Stimulated activated CD8-positive, alpha-beta memory T cell treated with anti-CD3 and anti-CD28 coated beads, Interleukin-15, amount 100 ng/mL, for 24 hours (primary cell): ENCODE measurements at regions not wholly inside any gene's neighbourhood (a gene's known extent, or its start where the extent isn't known, plus 50 kb on each side); places are given as distances from the start of the nearest gene placed in this dataset.

ENCODE experiments used
- DNase-seq: peaks from one replicate; pipeline ENCODE4 v3.0.0-alpha.2; 2020; ENCODE audit warnings: low read depth

DNA sequence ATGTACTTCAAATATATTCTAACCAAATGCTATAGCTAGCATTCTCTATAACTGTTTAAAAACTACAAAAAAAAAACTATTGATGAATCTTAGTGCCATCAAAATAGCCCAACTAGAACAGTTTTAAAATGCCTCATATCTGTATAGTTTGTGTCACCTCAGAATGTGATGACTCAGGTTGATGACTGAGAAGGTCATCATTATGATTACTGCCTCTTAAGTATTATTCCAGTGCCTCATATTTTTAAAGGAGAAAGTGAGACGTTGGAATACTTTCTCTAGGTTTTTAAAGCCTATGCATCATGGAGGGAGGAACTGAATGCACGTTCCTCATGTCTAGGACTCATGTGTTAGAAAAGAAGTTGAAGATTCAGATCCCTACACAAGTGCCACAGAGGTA lies 88.2 kb downstream of the TMA16 start:
- no peak for DNase-seq

DNA sequence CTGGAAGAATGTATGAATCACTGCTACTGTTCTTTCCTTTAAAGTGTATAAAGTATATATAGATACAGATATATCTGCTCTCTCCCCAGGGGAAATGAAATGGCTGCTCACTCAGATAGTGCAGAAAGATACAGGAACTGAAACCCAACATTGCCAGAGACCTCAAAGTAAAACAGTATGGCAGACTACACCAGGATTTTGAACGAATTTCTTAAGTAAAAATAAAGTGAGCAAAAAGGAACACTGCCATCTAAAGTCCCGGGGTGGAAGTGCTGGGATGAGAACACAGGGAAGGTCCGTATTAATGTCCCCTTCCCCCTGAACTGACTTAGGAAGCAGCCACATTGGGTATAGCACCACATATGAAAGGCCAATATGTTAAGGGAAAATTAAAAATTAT lies 93.4 kb downstream of the TMA16 start:
- DNase-seq = no peak

DNA sequence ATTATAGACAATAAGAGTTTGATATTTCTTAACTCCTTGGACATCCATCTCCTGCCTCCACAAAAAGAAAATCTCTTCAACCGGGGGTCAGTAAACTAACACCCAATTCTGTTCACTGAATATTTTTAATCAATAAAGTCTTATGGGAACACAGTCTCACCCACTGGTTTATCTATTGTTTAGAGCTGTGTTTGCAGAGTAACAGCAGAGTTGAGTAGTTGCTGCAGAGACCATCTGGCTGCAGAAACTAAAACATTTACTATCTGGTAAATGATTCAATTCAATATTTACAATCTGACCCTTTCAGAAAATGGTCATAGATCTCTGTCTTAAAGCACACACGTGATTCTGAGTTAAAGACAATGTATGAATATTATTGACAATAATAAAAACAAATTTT lies 94.0 kb downstream of the TMA16 start:
- DNase-seq = no peak

DNA sequence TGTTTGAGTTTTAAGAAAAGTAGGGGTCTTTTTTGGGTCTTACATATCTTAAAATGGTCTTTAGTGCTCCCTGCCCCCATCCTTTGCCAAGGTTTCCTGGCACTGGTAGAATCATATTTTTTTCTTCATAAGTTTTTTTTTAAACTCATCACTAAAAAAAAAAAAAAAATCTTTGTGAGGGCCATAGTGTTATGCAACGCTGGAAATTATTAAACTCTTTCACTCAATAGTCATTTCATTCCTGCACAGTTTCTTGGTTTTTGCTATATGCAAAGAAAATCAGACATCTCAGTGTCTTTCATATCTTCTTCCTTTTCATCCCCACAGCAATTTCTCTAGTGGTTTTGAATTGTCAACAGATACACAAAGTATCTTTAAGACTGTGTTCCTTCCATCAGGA lies 95.6 kb downstream of the TMA16 start:
- DNase-seq = no peak

DNA sequence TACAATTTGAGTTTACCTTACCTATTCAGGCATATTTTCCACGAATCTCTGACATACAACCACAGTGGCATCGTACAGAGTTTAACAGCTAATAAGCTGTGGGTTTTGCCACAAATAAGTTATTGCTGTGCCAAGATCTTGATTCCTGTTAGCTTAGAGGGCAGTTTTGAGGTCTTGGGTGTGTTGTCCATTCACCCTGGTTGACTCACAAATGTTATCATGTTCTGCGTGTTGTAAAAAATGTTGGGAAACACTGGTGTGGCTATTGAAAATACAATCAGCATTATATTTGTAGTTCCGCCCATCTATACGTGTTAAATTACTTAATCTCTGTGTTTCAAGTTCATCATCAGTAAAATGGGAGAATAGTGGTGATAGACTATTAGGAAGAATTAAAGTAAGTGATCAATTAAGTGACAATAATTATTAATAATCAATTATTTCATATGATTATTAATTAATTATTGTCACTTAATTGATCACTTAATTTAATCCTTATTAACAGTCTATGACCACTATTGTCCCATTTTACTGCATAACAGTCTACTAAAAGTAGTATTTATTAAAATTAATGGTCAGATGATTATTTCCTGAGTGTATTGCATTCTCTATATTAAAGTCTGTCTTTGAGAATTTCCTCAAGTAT lies 96.3 kb downstream of the TMA16 start:
- DNase-seq = no peak

DNA sequence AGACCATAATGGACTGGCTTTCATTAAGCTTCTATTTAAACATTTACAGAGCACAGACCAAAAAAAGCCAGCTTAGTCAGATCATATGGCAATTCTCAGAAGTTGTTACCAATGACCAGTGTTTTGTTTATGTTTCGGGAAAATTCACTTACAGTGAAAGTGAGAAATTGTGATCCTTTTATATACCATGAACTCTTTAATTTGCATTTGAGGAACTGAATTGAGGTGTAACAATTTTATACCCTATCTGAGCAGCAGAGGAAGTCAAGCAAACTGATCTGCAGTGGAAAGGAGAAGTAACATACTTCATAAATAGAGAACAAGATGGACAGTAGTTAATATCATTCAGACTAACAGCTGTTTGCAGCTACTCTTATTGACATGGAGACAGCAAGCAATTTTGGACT lies 97.1 kb downstream of the TMA16 start:
- no peak for DNase-seq

DNA sequence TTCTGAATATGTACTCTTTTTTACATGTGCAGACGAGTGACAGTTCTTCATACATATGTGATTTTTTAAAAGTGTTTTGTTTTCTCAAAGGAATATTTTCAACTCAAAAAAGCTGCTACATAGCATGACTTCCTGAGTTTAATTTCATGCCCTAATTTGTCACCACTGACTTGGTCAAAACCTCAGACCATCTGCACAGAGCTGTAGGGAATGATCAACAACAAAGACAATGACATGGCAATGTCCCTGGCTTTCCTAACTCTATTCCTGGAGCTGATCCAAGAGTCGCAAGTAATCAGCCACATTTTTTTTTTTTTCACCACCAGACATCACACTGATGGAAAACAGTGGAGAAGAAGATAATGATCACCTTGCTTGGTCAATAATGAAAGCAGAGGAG lies 97.7 kb downstream of the TMA16 start:
- no peak for DNase-seq

DNA sequence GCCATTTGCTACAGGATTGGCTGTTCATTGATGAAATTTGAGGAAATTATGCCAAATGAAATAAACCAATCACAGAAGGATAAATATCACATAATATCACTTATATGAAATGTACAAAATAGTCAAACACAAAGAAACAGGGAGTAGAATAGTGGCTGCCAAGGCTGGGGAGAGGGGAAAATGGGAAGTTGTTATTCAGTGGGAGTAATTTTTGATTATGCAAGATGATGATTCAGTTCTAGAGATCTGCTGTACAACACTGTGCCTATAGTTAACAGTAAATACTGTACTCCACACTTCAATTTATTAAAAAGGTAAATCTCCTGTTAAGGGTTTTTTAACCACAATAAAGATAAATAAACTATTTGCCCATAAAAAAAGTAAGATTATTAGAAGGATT lies 101.1 kb downstream of the TMA16 start:
- DNase-seq = no peak

DNA sequence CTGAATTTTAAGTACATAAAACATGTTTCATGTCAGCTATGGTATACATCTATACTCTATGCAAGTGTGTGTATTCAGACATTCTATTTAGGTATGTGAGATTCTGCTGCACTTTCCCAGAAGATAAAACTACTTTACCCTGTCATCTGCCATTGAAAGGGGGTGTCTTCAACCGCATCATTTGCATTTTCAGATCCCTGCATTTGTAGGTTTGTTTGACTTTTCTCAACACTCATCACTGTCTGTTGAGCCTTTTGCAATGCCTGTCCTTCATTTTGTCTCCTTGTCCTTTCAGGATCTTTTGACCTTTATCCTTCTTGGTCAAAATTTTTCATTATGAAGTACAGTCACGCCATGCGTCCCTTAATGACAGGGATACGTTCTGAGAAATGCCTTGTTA lies 103.5 kb downstream of the TMA16 start:
- DNase-seq = no peak

DNA sequence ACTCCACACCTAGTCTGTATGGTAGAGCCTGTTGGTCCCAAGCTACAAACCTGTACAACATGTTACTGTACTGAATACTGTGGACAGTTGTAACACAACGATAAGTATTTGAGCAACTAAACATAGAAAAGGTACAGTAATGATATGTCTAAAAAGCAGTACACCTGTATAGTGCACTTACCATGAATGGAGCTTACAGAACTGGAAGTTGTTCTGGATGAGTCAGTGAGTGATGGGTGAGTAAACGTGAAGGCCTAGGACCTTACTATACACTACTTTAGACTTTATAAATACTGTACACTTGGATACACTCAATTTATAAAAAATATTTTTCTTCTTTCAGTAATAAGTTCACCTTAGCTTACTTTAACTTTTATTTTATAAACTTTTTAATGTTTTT lies 104.0 kb downstream of the TMA16 start:
- DNase-seq = no peak

DNA sequence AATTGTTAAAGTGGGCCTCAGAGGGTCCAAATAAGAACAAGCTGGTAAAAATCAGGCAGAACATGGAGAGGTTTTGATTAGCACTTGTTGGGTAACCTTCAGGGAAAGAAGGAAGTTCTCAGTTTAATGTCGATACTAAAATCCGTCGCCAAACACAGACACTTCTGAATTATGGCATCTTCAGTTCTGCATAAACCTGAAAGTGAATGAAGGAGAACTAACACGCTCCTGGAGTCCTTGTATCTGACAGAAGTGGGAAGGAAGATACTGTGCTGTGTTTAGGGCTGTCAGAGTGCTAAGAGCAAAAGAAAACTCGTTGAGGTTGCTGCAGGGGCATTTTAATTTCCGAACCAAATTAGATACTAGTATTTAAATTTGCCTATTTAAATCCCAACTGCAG lies 106.2 kb downstream of the TMA16 start:
- no peak for DNase-seq

DNA sequence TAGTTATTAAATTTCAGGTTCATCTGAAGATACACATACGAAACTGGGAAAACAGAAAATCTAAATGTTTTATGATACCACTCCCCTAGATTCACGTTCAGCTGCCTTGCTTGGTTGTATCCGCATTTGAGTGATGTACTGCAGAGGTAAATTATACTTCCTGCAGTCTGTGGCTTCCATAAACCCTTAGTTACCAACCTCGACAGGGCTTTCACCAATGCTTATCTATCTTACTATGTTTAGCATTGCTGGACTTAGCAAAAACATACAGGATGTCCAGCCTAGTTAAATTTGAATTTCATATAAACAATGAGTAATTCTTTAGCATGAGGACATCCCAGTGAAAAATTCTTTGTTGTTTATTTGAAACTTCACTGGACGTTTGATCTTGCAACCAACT lies 108.8 kb downstream of the TMA16 start:
- DNase-seq = no peak

DNA sequence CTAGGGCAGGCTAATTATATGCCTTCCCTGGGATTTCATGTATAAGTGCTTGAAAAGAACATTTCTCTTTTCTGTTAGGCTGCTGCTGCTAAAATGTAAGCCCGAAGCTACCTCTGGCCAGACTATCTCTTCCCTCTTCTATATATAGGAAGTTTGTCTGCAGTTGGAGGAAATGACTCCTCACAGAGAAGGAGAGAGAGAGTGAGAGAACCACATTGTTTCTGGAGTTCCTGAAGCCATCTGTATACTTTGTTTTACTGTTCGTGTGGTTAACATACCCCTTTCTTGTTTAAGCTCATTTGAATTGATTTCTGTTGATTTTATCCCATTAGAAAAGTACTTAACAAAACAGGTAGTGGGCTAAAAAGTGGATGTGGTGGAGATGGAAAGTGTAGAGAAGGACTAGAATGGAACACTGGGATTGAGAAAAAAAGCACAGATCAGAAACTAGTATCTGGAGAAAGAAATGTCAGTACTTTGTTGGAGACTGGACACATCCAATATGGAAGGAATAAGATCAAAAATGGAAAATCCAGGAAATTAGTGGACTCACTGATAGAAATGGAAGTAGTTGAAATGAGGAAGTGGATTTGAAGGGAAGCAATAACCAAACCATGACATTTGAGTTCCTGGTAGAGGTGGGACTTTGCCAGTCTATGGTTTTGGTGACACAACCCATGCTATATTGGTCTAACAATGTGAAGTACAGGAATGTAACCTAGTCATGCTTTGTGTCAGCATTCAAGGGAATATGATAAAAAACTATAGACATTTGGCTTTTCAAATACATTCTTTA lies 112.6 kb downstream of the TMA16 start:
- no peak for DNase-seq

DNA sequence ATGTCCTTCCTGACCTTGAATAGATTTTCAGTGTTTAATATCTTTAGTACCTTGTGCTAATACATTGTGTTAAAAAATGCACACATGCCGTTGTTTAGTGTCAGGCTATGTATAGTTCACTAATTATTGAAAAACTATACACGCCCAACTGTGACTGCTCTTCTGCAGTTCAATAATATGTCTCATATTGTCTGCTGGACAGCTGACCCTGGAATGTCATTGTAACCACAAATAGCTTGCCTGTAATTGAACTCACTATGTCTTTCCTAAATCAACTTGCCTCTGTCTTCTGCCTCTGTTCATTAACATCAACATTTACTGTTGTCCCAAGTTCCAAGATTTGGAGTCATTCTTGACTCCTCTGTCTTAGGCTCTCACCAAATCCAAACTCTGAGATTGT lies 114.5 kb downstream of the TMA16 start:
- DNase-seq = no peak

DNA sequence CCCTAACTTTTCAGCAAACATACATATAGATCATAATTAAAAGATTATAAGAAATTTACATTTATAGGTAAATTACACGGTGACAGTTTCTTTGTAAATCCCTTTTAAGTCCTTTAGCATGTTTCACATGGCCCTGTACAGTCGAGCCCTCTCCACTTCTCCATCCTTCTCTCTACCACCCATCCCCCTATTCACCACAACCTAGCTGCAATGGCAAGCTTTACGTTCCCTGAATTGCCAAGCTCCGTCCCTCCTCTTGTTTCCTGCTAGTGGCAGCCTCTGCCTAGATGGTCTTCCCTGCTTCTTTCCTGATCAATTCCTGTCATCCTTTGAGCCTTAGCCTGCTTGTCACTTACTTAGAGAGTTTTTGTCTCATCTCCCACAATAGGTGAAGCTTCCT lies 116.2 kb downstream of the TMA16 start:
- no peak for DNase-seq

DNA sequence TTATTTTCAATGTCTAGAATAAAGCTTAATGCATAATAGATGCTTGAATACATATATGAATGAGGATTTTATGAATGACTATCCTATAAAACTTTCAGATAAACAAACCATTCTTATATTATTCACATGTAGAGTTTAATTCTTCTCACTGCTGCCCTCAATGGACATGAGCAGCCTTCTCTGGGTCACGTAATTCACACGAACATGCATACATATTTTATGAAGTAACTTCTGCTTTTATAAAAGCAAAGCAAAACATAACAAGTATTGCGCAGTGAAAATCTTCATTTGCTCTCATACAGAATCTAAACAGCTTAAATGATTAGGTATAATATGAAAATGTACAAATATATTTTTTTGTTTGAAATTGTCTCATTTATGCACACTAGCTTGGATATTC lies 116.7 kb downstream of the TMA16 start:
- DNase-seq = no peak

DNA sequence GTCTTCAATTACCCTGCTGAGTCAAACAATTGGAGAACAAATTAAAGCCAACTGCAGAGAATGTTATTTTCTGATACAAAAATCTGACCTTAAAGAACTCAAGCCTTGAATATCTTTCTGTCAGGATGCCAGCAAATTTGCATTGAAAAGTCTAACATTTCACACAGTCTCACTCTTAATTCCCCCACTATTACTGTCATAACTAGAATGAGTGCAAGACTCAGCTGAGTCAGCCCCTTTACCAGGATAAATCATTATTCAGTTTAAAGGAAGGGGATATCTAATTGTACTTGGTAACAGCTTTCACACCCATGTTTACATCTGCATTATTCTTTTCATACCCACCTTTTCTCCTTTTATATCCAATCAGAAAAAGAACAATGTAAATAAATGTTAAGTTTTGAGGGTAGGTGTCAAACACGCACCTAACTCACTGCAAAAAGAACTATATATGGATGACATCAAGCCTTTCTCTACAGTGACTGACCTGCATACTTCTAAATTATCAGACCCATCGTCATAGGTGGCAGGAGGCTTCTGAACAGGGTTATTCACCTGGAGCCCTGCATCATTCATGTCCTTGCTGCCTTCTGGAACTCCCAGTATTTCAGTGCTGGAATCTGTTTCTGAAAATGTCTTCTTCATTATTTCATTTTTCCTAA lies 117.4 kb downstream of the TMA16 start:
- no peak for DNase-seq

DNA sequence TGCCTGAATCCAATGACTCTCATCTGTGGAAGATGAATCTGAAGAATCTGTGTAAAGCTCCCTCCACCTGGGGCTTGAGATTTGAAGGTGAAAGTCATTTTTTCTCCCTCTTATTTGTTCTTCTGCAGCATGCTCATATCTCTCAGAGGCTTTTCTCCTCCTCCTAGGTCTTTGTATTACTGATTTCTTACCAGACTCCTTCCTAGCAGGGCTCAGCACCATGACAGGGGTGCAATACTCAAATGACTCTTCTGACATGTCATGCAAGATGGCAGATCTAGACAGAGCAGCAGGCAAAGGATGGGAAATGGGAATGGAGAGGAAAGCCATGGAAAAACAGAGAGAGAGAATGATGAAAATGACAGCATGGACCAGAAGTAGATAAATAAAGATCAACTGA lies 118.3 kb downstream of the TMA16 start:
- no peak for DNase-seq

DNA sequence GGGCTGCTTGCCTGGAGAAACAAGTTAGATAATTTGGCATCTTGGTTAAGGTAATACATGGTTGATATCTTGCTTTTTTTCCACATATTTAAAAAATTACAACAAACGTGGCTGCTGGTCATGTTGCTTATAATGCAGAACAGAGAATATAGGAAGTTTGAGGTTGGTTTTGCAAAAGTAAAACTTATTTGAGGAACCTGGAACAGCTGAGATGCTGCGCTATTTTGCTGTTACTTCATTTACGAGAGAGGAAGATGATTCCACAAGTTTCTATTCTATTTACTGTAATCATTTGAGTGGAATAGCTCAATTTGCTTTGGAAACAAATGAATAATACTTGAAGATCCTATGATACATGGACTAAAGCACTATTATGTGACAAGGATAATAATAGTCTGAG lies 118.9 kb downstream of the TMA16 start:
- DNase-seq = no peak

DNA sequence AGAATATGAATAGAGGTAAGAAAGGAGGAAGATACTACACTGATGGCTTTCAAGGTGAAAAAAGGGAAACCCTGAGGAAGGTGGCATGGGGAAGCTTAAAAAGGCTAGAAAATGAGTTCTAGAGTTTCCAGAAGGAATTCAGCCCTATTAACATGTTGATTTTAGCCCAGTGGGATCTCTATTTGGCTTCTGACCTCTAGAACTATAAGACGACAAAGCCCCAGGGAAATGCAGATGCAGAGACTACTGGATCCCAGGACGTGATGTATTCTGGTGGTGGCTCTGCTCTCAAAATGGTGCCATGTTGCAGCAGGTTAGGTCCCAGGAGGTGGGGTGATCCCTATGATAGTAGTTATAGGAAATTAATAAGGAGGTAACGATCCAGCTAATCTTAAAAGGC lies 120.4 kb downstream of the TMA16 start:
- no peak for DNase-seq

DNA sequence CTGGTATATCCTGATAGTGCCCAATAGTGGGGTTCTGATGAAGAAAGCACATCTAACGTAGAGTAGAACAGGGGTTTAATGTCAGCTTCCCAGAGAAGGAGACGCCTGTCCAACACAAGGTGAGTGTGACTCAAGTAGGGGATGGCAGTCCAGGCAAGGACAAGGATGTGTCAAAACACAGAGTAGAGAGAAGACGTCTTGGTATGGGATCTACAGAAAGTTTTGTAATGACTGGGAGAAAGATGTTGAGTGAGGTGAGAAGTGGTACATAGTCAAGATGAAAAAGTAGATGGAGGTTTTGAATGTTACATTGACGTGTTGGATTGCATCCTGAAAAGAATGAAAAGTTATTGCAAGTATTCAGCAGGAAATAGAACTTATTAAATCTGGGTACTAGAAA lies 124.4 kb downstream of the TMA16 start:
- DNase-seq = no peak

DNA sequence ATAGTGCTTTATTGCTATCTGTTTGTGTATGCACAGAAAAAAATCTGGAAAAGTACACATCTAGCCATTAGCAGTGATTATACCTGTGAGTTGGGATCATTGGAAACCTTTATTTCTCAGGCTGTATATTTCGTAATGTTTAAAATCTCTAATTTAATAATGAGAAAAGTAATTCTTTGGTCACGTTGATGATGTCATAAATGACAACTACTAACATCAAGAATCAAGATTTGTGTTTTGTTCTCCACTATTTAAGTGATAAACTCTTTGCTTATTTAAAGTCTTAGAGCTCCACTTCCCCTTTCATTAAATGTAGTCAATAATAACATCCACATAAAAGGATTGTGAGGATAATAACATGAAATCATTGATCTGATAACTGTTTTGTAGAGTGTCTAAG lies 126.2 kb downstream of the TMA16 start:
- DNase-seq = no peak

DNA sequence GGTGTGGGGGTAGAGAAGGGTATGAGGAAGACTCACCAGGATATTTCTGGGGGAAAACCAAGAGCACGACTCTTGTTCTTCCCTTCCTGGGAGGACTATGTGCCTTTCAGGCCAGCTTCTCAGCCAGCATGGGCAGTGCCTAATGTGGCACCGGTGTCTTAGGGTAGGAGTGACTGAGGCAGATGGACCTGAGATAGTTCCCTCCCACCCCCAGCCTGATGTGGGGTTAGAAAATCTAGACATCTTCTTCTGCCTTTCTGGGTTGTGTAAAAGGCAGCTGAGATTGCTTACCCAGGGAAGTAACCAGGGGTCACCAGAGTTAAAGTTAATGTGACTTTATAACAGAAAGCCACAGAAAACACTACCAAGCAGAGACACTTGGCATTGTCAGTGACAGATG lies 127.3 kb downstream of the TMA16 start:
- no peak for DNase-seq
